GM18498 (cell line): ENCODE measurements at regions not wholly inside any gene's neighbourhood (a gene's known extent, or its start where the extent isn't known, plus 50 kb on each side); places are given as distances from the start of the nearest gene placed in this dataset.
"Not testable (repeated sequence)": the region's sequence is repeated elsewhere in the genome, so short reads cannot be mapped to it uniquely, and the experiment has no call there.

ENCODE experiments used
- ATAC-seq: cut with Tn5 transposase; IDR thresholded peaks from one replicate; pipeline ENCODE4 v1.9.1; 2021; ENCODE audit warnings: mild to moderate bottlenecking, moderate library complexity; ENCODE audit not compliant: unreplicated experiment

DNA sequence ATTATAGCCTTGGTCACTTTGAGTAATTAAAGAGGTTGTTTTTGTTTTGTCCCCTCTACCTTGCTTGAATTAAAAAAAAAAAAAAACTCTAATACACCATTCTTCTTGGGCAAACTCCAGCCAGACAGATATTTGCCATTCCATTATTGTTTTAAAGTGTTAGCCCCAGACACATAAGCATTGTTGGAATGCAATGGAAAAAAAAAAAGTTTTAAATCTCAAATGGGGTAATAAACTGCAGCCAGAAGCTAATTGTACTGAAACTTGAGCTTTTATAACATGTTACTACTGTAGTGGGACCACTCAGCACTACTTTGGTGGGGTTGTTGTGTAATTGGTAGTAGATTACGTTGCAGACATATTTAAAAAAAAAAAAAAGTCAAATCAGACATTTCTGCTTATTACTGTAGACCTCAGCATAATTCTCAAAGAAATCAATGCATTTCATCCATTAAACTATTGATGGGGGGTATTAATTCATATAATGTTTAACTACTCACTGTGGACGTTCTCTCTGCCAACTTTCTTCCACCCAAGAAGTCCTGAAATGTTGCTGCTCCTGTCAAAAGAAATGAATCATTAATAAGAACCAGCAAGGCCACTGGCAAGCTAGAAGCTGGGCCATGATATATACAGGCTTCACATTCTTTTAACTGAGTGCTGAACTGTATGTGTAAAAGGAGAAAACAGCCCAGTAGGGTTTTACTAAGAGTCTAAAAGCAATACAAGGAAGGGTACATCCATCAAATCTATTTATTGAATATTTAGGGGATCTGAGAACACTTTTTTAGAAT lies 626.6 kb upstream of the SOX9 start:
- ATAC-seq: no peak

DNA sequence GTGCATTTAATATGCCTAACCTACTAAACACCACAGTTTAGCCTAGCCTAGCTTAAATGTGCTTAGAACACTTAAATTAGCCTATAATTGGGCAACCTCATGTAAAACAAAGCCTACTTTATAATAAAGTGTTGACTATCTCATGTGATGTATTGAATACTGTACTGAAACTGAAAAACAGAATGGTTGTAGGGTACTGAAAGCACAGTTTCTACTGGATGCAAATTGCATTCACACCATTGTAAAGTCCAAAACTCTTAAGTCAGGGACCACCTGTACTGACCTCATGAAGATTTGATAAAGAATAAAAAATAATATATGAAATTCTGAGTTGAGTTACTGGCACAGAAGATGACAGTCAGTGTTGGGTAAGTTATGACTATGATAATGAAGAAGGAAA lies 625.4 kb upstream of the SOX9 start:
- ATAC-seq: no peak

DNA sequence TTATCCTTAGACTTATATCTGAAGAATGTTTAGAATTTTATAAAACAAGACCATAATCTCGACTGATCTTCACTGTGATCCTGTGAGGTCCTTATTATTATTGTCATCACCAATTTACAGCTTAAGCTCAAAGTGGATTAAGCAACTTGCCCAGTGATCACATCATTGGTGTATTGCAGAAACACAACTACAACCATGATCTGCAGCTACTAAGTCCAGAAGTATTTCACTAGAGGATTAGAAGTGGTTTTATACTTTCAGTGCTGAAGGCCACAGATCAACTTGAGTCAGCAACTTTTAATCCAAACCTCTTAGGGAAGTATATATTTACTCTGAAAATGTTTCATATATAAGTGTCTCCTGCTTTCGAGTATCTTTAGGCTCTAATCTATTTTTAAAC lies 624.3 kb upstream of the SOX9 start:
- no peak for ATAC-seq

DNA sequence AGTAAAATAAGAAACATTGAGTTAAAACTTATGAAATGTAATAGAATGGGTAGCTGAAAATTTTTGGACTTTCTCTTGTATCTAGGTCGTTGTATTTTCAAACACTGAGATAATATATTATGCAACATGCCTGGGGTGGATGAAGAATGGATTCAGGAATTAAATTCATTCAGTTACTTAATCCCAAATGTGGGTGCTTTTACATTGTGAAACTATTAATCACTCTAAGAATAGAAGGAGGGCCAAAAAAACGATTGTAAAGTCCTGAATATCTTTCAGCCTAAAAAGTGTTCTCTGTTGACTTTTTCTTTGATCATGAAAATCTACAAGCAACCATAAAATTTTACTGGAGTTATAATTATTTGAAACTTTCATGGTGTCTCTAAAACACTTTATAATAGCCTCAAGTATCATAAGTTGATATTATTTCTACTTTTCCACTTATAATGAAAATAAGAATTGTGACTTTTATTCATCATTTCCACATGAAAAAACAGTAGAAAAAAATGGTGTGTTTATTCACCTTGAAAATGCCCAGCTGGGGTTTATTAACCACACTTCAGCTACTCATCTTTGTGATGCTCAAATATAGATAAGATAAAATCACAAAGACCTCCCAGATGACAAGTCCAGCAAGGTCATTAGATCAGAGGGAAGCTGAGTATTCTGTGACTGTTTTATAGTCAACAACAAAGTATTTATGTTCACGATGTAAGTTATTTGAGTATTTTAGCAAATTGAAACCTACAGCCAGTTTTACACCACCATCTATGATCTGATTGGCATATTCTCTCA lies 619.9 kb upstream of the SOX9 start:
- no peak for ATAC-seq

DNA sequence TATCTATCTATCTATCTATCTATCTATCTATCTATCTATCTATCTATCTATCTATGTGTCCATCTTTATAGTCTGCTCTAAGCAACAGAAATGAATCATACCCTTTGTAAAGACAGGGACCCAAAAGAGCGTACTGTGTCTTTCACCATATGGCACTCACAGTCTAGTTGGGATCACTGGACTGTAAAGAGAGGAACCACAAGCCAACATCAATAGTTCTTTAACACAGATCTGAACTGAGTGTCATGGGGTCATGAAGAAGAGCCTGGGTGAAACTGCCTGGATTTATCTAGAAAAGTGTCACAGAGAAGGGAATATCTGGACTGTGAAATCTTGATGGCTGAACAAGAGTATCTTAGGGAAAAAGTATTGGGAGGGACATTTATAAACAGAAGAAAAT lies 619.1 kb upstream of the SOX9 start:
- no peak for ATAC-seq

DNA sequence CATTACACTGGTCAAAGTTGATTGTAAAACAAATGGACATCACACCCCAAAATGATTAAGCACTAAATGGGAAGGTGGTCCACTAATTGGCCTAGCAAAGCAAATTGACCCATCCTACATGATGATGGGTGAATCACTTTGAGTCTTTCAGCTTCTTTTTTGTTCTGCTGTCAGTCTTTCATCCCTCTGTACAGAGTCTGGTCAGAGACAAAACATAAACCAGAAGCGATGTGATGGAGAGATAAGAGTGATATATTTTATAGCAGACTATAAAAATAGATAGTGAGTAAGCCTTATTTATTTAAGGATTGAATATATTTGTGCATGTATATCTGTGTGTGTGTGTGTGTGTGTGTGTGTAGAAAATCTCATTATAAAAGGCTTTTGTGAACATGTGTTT lies 618.4 kb upstream of the SOX9 start:
- no peak for ATAC-seq

DNA sequence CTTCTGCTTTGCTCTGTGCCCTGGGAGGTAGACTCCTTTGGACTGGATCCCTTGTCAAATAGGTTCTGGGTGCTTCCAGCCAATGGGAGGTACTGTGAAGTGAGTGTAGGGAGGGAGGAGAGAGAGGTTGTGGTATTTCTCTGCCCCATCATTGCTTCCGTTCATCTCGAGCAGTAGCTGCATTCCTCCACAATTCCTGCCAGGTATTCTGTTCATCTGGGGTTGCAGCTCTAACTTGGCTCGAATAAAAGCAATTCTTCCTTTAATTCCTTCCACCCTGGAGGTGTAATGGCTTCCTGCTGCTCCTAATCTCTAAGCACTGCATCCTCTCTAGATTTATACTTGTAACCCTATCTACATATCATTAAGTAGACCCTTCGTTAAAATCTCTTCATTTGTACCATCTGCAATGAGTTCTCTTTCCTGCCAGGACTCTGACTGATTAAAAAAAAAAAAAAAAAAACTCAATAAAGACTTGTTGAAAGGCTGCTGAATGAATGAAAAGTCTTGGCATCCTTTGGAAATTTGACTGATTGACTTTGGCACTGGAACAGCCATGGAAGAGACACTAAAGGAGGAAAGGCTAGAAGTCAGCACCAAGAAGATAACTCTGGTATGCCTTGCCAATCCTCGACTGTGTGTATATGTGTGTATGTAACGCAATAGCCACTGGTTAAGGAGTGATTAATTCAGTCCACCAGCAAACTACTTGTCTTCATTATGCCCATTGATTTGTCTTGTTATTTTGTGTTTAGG lies 616.9 kb upstream of the SOX9 start:
- no peak for ATAC-seq

DNA sequence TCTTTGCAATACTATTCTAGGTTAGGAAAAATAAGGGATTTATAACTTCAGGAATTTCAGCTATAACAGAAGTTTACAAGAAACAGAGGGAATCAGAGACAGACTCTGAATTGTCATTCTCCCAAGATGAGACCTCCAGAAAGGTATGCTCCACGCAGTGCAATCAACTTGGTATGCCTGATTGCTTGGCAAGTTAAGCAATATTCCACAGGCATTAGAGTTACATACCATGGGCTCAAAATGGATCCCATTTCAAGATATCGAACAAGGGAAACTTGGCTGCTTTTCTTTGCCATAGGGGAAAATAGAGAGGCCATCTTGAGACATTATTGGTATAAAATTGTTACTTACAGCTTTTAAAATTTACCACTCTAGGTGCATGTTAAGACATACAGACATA lies 615.6 kb upstream of the SOX9 start:
- ATAC-seq: no peak

DNA sequence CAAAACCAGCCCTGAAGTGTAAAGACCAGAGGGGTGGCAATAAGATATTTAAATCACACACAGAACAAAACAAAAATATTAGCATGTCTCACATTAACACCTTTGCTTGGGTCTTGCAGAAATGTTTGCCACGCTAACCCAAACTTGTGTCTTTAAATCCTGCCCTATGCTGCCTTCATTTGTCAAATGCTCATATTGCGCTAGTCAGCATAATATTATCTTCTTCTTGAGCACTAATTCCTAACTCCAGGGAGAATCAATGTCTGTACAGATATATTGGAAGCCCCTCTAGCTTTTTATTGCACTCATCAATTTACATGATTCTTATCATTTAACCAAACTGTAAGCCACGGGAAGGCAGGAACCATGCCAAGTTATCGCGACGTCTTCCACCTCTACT lies 614.8 kb upstream of the SOX9 start:
- ATAC-seq: no peak

DNA sequence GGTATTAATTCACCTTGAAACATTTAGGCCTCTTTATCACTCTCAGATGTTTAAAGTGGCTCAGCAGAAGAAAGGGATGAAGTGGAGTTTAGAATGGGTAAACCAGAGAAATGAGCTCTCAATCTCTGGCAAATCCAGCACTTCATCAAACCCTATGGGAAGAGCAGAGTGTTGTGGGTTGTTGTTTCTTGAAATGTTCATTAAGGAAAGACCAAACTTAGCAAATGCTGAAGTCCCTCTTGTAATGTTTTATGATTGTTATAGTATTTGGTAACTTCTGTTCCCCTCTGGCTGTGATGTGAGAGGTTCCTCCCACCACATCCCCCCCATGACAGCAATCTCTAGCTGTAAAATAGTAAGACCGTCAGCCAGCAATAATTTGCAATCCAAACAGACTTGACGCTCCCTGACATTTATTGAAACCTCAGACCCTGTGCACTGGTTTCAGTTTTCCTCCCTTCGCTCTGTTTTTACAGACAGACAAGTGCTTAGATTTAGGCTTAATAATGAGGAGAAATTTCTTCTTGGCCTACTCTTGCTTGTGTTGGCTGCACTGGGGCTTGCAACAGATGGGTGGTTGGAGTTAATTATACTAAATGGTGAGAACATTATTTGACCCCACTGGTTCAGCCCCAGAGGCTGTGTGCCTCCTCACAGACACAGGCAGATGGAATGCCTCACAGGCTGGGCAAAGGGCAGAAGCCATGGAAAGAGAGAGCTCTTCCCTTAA lies 609.4 kb upstream of the SOX9 start:
- ATAC-seq: no peak

DNA sequence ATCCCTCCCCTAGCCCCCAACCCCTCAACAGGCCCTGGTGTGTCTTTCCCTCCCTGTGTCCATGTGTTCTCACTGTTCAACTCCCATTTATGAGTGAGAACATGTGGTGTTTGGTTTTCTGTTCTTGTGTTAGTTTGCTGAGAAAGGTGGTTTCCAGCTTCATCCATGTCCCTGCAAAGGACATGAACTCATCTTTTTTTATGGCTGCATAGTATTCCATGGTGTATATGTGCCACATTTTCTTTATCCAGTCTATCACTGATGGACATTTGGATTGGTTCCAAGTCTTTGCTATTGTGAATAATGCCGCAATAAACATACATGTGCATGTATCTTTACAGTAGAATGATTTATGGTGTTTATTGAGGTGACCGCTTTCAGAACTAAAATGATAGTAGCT lies 607.1 kb upstream of the SOX9 start:
- not testable (repeated sequence) for ATAC-seq

DNA sequence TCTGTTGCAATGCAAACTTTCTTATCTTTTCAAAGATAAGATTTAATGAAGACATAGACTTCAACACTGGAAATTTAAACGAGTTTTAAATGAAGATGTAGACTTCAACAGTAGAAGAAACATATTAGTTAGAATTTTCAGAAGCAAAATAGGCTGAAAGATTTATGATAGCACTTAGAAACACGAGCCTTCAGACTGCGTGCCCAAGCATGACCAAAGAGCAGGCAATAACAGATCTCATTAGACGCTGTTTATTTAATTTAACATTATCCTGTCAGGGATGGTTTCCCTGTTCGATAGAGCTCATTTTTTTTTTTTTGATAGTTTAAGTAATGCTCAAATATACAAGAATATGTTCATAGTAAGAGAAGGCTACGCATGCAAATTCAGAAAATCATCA lies 604.7 kb upstream of the SOX9 start:
- ATAC-seq: no peak

DNA sequence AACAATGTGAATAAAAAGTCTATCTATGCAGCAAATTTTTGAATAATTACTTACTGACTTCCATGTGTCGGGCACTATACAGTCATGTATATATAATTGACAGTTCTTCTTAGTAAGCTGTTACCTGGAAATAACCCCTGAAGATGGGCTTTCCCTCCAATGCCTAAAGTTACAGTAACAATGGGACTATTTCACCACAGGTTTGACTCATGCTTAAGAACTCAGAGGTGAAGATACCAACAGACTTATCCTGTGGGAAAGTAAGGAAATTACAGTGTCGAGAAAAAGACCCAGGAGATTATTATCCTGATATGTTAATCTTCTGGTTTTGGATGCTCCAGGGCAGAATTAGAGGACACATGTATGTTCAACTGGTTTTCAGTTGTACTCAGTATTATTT lies 601.5 kb upstream of the SOX9 start:
- ATAC-seq: no peak

DNA sequence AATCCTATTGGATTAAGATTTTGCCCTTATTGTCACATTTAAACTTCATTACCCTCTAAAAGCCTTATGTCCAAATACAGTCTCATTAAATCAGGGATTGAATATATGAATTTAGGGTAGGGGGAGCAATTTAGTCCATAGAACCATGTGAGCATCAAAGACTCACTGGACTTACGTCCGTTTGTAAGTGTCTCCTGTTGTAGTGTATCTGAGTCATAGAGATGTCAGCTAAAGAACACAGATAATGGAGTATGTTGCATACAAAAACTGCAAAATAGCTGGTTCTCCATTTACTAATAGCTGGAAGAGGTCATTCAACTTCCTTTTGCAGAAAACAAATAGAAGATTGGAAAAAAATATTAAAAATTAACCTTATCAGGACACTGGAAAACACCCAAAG lies 599.1 kb upstream of the SOX9 start:
- ATAC-seq: no peak

DNA sequence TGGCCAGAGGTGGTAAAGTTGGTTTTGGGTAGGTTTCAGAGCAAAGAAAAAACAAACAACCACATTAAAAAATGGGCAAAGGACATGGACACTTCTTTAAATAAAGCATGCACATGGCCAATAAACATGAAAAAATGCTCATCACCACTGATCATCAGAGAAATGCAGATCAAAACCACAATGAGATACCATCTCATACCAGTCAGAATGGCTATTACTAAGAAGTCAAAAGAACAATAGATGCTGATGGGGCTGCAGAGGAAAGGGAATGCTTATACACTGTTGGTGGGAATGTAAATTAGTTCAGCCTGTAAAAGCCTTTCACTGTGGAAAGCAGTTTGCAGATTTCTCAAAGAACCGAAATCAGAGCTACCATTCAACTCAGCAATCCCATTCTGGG lies 598.4 kb upstream of the SOX9 start:
- no peak for ATAC-seq

DNA sequence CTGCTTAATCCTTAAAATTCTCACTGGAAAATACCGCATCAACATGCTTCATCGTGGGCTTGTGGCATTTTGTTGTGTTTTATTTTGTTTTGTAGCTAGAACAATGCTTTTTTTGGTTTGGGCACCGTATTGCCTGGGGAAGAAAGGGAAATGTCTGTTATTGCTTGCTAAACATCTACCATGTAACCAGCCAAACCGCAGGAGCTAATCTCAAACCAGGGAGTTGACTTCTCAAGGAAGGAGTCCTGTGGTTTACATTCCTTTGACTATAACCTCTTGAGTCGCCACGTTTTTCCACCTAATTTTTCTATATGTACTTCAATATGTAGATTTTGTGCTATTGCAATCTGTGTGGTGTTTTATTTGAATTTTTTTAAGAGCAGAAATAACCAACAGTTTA lies 593.5 kb upstream of the SOX9 start:
- ATAC-seq: no peak

DNA sequence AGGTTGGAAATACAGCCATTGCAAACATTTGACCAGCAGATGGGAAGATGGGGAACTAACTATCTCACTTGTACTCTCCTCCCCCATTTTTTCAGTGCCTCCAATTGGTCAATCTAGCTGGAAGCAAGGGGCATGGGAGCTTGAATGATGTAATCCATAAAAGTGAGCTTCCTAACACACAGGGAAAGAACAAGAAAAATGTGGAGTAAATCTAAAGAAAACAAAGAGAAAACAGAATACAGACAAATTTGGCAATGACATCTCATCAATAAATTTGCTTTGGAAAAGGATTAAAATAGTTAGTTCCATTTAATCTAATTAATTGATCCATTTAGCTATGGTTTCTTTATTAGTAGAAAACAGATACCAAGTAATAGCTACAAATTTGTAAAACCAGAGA lies 592.6 kb upstream of the SOX9 start:
- no peak for ATAC-seq

DNA sequence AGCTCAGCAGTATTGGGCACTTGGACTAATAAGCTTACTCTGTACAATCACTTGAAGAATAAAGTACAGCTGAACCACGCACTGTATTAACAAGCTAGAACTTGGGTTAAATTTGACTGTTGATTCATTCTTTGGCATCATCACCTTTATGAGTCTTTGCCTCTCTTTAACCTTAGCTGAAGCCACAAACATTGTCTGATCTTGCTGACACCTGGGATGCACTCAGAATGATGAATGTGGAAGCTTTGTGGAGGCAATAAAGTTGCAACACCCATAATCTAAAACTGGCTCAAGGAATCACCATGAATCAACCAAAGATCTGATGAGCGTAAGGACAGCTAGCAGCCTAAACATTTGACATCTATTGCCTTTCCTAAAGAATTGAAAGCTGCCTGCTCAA lies 590.6 kb upstream of the SOX9 start:
- ATAC-seq: no peak

DNA sequence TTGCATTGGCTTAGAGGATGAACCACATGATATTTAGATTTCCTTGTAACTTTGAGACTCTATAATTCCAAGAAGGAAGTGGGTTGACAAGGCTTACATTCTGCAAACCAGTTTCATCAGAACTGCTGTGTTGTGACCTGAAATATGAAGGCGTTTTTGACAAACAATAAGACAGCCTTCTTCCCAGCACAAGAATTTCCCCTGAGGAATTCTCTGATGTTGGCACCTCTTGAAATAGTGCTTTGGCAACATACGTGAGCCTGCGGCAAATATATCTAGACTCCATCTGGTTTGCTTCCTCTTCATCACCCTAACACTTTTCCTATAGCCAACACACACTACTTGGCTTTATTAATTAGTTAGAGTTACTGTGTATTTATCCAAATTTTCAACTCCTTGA lies 585.5 kb upstream of the SOX9 start:
- ATAC-seq: no peak

DNA sequence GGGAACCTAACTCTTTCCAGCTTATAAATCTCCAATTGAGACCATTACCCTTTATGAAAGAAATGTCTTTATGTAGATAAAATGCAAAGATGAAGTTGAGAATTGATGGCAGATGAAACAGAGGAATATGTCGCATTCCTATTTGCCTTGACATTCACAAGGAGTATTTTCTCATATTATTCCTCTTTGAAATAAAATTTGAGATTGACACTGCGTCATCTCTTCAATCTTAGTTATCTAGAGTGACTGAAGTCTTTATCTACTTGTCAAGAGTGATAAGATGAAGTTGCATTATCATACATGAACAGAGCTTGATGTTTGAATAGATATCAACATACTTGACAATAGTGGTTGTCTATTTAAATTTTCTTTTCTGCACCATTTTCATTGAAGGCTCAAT lies 574.4 kb upstream of the SOX9 start:
- no peak for ATAC-seq

DNA sequence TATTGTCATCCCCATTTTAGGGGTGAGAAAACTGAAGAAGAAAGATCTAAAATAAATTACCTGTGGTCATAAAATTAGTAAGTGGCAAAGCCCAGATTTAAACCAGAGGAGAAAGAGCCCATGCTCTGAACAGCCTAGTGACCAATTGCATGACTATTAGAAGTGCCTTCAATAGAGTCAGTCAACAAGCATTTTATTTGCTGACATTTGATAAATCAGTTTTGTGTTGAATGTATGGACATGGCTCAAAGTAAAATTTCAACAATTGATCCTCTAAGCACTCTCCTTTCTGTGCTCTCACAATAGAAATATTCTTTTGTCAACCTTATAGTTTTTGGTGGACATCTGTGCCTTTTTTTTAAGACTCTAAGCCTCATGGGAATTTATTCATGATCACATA lies 572.9 kb upstream of the SOX9 start:
- no peak for ATAC-seq
